ENCODE measurements at regions not wholly inside any gene's neighbourhood (a gene's known extent, or its start where the extent isn't known, plus 50 kb on each side); places are given as distances from the start of the nearest gene placed in this dataset.

DNA sequence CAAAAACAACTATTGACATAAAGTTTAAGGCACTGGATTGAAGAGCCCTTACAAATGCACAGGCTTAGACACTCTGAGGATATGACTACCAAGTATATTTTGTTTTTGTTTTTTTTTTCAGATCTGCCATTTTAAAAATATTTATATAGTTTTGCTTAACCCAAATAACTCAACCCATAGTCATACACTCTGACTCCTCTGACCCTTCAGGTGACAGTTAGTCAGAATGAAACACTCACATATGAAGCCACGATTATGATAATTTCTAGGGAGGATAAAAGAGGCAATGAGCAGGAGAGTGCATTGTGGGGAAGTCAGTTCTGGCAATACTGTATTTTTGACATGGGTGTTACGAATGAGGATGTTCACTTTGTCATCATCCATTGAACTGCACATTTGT, 774.7 kb downstream of the MECOM start:
- no peak for DNase-seq (ENCODE audit: low spot score)

DNA sequence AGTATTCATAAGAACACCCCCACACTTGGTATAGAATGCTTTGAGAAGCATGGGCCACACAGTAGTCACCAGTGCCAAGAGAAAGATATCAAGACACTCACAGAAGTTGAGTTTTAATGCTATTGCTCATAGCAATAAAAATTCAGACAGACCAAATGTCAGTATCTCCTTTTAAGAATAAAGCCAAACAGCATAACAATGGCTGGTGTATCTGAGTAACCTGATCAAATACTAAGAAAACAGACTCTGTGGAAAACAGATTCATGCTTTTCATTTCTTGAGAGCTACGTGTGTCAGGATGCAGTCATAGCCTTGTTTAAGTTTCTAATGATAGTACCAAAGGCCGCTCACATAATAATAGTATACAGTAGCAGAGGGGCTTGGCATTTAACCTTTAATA, 778.5 kb downstream of the MECOM start:
- no peak for DNase-seq (ENCODE audit: low spot score)

DNA sequence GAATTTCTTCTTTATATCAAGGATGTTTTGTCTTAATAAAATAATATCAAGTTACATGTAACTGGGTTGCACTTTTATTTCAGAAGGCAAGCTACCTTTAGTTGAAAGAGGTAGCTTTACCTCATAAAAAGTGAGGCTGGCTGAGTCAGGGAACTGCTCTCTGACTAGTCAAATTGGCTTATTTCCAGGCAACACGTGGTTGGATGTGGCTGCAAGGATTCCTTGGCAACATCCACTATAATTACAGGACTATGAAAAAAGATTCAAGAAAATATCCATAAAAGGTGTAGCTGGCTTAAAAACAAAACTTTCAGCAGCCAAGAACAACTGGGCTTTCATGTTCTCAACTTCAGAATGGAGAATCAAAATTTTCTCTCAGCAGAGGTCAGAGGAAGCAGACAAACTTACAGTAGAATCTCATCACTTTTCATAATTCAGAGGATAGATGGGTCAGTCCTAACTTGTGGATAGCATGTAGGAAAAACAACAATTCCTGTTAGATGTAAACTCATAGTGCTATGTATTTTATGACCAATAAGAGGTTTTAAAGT, 779.1 kb downstream of the MECOM start:
- no peak for DNase-seq (ENCODE audit: low spot score)

DNA sequence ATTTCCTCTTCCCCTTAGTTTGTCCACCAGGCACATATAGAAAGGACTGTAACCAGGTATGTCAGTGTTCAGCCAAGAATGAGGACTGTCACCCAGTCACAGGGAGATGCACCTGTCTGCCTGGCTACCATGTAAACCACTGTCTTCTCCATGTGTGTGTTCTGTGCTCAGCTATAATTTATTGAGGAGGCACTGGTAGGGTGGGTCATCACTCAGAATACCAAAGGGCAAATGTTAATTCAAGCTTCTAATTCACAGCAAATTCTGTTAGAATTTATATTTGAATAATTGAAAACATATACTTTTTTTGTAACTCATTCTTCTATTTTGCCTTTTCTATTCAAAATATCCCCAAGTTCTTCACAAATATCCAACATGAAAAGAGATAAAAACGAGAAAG, 780.4 kb downstream of the MECOM start:
- DNase-seq (ENCODE audit: low spot score), result no peak

DNA sequence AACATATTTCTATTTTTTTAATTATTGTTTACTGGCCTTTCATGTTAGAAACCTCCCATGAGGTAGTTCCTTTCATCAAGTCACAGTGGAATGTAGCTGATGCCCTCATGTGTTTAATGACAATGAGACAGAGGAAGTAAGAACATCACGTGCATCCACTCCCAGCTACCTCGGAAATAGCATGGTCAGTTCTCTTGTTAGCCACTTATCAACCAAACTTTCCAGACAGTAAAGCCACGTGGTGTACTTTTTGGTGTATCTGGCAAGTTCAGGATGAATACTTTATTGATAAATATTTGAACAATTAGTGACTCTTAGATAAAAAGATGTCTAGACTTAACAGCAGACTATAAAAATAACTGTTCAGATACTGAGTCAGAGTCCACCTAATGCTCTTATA, 781.7 kb downstream of the MECOM start:
- no peak for DNase-seq (ENCODE audit: low spot score)

DNA sequence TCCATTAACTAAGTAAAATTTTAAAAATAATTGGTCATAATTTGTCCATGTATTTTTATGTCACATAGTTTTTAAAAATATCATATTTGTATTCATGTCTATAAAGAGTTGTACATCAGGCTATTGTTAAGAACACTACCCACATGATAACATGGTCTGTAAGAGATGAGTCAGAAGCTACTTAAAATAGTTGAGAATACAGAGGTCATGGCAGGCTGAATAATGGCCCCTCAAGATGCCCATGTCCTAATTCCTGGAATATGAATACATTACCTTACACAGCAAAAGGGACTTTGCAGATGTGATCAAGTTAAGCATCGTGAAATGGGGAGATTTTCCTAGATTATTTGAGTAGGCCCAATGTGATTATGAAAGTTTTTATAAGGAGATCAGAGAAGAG, 782.9 kb upstream of the GOLIM4 start:
- no peak for DNase-seq (ENCODE audit: low spot score)

DNA sequence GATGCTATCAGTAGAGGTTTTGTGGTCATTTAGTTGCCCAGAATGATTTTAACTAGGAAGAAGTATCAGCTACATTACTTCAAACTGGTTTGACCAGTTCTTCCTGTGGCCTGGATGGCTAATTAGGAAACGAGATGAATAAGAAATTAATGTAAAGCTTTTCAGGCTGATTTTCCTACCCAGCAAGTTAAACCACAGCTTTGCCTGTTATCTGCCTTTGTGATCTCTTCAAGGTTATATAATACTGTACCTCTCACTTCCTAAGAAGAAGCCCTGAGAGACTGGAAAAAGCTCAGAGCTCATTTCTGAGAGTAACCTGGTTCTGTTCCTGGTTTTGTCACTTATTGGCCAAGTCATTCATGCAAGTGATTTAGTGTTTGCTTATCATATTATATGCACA, 782.2 kb upstream of the GOLIM4 start:
- no peak for DNase-seq (ENCODE audit: low spot score)

DNA sequence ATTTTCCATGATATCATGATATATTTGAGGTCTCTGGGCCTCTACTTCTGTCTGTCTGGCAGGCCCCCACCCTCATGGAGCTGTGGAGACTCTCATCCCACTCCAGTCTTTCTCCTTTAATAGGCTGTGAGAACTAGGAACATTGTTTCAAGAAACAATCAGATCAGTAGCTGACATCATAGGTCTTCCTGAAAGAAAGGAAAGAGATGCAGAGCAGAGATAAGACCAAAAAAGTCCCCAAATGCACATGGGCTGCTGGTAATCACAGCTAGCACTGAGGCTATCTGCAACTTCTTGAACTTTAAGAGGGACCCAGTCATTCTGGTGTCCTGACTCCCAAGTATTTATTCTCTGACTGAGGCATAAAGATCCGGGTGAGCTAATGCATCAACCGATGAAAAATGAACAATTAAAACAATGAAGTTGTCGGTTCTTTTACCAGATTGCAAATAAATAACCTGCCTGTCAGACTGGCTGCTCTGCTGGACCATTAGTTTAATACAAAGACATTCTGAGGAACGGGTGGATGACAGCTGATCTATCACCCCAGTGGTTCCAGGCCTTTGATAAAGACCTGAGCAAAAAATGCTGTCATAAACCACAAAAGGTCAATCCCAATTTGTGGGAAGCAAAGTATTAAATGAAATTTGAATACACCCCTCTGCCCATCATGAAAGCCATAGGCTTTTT, 780.8 kb upstream of the GOLIM4 start:
- no peak for DNase-seq (ENCODE audit: low spot score)

DNA sequence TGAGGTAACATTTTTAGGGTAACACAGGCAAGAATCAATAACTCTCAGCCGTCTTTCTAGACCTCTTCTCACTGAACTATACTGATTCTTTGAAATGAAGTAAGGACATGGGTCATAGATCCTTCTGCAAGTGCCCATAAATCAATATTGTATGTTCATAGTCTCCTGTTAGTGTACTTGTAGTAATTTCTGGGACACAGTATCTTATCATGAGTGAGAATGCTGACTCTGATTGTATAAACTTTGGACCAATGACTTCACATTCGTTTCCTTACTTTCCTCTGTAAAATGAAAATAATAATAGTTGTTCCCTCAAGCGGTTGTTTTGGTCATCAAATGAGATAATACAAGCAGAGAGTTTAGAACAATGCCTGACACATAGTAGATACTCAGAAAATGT, 777.1 kb upstream of the GOLIM4 start:
- DNase-seq (ENCODE audit: low spot score), result no peak

DNA sequence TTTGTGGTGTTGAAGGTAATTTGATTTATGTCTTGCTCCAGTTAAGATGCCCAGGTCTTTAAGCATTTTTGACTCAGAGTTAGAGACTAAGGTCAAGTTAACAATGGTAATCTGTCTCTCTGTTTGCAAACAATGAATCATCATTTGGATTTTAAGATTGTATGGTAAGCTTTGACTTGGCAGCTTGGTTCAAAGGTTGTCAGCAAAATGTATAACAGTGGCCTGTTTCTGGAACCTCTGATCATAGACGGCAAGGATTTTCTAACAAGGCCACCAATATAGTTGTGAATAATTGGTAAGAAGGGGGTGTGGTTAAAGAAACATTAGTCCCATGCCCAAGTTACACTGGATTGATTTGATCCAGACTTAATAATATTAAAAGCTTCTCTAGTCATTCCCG, 775.2 kb upstream of the GOLIM4 start:
- DNase-seq (ENCODE audit: low spot score), result no peak

DNA sequence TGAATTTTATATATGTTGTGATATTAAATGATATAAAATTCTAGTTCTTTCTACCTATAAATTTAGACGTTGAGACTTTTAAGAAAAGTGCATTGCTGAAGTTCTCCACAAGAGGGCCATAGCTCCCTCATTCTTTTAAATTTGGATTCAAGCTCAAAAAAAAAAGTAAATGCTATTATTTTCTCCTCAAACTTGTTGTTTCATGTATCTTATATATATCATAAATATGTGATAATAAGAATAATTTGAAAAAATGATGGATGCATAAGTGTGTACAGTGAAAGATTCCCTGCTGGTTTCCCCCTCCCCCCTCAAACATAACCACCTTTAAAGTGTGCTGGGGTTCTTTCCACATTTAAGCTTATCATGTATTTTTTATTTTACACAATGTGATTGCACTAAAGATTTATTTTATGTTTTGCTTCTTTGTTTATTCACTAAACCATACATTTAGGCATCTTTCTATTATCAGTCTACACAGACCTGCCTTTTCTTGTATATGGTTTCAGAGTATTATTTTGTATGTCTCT, 769.4 kb upstream of the GOLIM4 start:
- DNase-seq (ENCODE audit: low spot score), result no peak

DNA sequence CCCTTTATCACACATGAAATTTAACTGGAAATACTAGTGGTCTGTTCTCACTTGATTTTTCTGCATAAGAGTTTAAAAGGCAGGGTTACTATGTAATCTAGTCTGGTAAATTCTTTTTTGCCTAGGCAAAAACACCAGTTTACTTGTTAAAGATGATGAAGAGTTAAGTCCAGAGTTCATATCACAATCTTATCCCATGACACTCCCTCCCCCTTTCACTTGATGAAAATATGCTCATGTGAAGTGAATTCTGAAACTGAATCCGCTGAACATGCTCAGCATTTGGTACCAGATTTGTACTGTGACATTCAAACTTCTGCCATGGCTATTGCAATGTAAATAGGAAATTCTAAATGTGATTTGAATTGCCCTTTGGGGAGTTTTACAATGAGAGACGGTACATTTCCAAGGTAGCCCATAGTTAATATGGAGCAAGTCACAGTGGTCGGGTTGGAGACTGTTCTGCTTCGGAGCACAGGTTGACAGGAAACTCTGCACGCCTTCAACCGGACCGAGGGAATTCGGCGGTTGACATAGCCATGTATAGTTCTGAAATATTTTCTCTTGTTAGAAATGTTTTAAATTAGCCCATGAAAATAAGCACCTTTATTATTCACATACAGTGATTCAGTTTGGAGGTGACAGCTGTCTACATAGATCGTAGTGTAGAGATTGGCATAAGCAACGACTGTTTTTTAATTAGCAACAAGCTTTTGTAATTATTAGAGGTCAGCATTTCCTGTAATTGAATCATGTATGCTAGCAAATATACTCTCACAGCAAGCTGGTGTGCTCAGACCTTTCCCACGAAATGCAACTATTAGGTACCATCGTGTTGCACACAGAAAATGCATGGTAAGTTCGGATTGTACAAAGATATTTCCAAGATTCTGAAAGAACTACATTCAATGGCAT, 768.6 kb upstream of the GOLIM4 start:
- DNase-seq (ENCODE audit: low spot score), result no peak

DNA sequence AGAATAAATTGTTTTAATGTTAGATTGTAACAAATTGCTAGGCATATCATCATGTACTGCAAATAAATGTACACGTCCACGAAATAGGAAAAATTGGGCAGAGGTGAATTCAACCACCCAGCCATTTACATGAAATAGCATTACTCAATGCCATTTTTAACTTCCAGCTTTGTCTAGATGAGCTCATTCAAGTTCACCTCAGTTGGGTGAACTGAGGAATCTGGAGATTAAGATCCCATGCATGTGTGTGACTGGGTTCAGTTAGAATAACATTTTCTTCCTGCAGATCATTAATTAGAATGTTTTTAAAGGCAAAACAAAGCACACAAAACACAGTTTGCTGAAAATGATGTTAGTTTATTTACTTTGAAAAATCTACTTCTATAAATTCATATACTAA, 767.8 kb upstream of the GOLIM4 start:
- no peak for DNase-seq (ENCODE audit: low spot score)

DNA sequence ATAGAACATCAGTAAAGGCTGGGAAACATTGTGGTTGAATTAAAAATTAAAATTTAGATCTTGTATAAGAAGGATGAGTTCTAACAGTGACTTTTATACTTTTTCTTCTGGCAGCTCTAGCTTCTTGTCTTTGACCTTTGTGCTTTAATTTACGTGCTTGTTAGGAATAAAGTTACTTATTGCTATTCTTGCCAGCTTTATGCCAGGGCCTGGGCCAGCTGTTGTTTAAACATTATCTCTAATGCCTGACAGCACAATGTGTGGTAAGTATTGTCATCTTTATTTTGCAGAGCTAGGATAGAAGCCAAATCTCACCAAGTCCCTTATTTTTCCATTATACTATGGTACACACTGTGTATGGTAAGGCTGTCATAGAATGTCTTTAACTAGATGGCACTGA, 766.7 kb upstream of the GOLIM4 start:
- no peak for DNase-seq (ENCODE audit: low spot score)

DNA sequence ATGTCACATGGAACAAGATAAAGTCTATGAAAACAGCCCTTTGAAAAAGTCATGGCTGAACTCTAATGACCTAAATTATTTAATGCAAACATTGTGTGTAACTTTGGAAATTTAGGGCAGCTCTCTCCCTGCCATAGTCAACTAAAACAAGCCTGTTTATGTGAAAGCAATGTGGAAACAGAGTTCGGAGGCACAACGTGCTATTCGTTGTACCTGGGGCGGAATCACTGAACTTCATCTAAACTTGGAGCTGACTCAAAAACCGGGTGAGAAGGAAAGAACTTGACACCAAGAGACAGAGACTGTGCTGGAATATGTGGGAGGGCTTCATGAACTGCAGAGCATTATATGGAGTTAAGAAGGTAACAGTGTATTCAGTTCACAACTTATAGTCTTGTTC, 764.9 kb upstream of the GOLIM4 start:
- DNase-seq (ENCODE audit: low spot score), result no peak

DNA sequence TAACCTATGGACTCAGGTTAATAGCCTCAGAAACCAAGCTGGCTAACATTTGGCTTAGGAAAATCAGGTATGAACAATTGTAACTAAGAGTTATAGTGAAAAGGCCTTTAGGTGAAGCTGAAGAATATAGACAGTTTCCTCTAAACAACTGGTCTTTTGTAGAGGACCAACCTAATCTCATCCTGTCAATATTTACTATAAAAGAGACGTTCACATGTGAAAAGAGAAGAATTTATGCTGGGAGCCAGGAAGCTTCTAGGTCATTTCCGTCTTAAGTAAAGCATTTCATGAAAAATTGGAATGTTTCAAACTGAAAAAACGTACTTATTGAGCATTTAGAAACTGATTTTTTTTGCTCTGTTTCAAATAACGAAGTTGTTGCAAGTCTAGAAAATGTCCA, 764.3 kb upstream of the GOLIM4 start:
- DNase-seq (ENCODE audit: low spot score), result no peak

DNA sequence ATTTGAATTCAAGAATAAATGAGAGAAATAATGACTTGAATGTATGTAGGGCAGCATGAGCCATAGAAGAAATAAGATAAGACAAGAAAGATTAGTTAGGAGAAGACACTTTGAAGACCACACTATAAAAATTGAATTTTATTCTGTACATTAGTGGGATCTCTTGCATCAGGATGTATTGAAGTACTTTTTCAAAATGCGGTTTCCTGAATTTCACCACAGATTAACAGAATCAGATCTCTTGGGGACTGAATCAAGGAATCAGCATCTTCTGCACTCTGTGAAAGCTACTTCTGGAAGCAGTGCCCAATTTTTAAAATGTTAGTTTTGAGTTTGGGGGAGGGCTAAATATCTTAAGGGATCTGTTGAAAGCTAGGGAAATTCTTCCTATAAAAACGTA, 763.9 kb upstream of the GOLIM4 start:
- no peak for DNase-seq (ENCODE audit: low spot score)

DNA sequence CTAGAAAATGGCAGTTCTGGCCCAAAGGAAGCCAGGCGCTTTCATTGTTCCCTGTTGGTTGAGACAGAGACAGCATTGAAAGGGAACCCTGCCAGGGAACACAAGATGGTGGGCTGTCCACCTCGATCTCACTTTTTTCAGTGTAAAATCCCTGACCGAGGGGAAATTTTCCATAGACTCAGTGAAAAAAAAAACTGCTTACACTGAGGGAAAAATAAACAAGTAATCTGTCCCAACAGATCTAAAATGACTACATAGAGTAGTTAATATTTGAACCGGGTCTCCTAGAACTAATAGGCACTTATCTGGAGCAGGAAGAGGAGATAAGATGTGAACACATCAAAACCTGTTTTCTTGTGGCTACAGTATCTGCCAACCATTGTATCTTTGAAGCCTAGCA, 763.4 kb upstream of the GOLIM4 start:
- no peak for DNase-seq (ENCODE audit: low spot score)

DNA sequence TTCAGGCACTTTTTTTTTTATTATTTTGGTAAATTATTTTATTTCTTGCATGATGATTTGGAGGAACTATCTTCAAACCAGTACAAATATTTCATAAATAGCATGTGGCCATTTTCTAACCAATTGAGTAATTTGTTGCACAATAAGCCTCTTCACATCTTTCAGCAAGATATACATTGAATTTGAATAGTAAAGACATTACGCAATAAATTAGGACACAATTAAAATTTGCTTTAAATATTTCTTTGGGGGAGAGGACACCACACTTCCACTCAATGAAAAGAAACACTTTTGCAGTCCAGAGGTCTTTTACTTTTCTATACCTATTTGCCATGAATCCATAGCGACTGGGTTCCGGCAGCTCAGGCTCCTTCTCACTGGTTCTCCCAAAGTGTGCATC, 762.6 kb upstream of the GOLIM4 start:
- no peak for DNase-seq (ENCODE audit: low spot score)

DNA sequence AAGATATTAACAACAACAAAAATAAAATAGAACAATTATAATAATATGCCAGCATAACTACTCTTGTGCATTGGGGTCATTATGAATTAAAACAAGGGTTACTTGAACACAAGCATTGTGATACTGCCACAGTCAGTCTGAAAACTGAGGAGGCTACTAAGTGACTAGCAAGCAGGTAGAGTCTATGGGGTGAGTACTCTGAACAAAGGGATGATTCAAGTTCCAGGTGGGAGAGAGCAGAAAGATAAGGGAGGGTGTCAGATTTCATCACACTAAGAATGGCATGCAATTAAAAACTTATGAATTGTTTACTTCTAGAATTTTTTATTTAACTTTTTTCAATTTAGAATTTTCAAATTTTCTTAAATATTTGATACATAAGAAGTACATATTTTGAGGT, 754.4 kb upstream of the GOLIM4 start:
- DNase-seq (ENCODE audit: low spot score), result no peak

DNA sequence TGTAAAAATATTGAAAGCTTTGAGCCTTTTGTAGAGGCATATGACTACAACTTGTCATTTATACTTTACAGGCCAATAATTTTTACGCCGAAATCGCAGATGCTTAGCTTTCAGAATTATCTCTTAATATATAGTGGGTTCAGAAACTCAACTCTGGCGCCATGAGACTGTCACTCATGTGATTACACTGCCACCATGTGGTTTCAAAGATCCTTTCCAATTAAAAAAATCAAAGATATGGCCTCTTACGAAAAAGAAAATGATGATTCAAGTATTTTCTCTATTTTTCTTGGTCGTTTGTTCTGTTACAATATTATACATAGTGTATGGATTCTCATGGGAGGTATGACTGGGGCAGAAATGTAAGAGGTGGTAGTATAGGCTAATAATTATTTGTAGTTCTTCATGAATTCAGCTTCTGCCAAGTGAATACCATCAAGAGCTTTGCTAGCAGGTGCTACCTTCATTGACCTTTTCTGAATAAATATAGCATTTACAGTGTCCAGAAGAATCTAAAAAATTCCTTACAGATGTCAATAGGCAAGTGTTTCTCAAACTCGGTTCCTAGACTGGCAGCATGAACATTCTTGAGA, 751.7 kb upstream of the GOLIM4 start:
- DNase-seq (ENCODE audit: low spot score), result peak; percentile 31

DNA sequence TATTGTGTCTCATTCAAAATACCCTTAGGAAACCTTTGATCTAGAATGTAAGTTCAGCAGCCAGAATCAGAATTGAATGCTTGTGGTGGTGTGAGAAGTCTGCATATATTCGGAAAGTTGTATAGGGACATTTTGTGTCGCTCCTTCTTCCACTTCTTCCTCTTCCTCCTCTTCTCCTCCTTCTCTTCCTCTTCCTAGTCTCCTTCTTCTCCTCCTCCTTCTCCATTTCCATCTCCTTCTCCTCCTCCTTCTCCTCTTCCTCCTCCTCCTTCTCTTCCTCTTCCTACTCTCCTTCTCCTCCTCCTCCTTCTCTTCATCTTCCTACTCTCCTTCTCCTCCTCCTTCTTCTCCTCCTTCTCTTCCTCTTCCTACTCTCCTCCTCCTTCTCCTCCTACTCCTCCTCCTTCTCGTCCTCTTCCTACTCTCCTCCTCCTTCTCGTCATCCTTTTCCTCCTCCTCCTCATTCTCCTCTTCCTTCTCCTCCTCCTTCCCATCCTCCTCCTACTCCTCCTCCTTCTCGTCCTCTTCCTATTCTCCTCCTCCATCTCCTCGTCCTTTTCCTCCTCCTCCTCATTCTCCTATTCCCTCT, 749.3 kb upstream of the GOLIM4 start:
- no peak for DNase-seq (ENCODE audit: low spot score)
